ENCODE measurements at regions not wholly inside any gene's neighbourhood (a gene's known extent, or its start where the extent isn't known, plus 50 kb on each side); places are given as distances from the start of the nearest gene placed in this dataset.
"Not testable (repeated sequence)": the region's sequence is repeated elsewhere in the genome, so short reads cannot be mapped to it uniquely, and the experiment has no call there.

GRCh38 chr11:57917632-57918031 lies 106.0 kb upstream of the OR9Q1 start:
- DNase-seq (ENCODE audit: low read depth in 2 of 2): no peak

GRCh38 chr11:57920971-57921370 lies 102.7 kb upstream of the OR9Q1 start:
- DNase-seq (ENCODE audit: low read depth in 2 of 2): no peak

DNA sequence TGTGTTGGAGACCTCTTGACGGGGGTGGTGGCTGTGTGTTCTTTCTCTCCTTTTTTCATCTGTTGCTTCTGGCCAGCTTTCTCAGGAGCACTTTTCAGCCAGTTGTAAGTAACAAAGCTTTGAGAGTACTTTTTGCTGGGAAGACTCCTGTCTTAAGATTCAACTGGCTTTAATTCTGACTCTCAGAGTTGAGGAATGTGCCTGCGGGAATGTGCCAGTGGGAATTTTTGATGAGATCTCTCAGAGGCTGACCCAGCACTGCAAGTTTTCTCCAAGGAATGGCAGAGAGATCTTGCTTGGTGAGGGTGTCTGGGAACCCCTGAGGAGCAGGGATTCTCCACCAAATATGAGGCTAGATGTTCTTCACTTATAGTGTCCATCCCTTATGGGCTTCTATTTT lies 91.6 kb upstream of the OR9Q1 start:
- no peak for DNase-seq (ENCODE audit: low read depth in 2 of 2)

DNA sequence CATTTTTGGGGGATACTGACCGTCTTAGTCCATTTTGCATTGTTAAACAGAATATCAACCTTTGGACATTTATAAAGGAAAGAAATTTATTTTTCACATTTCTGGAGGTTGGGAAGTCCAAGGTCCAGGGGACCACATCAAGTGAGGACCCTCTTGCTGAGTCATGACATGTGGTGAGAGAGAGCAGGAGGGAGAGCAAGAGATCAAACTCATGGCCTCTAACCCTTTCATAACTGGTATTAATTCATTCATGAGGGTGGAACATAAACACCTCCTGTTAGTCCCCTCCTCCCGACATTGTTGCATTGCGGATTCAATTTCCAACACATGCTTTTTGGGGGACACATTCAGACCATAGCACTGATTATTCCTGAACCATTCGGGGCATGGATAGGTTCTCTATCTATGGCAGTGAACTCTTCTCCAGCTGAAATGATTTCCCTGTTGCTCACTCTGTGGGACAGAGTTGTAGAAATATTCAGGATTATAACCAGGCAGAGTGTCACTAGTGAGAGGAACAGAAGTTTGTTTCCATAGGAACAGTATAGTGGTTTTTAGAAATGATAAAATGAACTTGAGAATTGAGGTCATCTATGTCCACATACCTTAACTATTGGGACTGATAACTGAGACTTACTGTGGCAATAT lies 88.2 kb upstream of the OR9Q1 start:
- DNase-seq (ENCODE audit: low read depth in 2 of 2): no peak

- DNase-seq (ENCODE audit: low read depth in 2 of 2): no peak
Measured at GRCh38 chr11:57936050-57936418, 87.6 kb upstream of the OR9Q1 start.

DNA sequence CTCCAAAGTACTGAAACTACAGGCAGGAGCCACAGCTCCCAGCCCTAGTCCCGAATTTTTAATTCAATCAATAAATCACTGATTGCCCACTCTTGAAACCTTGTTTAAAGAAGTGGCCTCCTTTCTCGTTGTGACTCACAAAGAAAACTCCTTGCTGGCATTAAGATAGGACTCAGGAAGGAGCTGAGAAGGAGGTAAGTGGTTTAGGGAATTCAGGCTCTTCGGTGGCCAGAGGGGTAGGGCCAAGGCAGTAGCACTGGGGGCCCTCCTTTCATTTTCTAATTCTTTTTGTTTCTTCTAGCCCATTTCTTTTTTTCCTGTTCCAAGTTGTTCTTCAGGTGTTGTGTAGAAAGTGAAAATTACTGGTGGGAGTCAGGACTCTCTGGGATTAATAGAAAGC lies 86.2 kb upstream of the OR9Q1 start:
- no peak for DNase-seq (ENCODE audit: low read depth in 2 of 2)

- DNase-seq (ENCODE audit: low read depth in 2 of 2): no peak
Measured at GRCh38 chr11:57938351-57938750, 85.3 kb upstream of the OR9Q1 start.

GRCh38 chr11:57940044-57940756 lies 83.5 kb upstream of the OR9Q1 start:
- no peak for DNase-seq (ENCODE audit: low read depth in 2 of 2)

- DNase-seq (ENCODE audit: low read depth in 2 of 2): no peak
Measured at GRCh38 chr11:57941875-57942274, 81.8 kb upstream of the OR9Q1 start.

DNA sequence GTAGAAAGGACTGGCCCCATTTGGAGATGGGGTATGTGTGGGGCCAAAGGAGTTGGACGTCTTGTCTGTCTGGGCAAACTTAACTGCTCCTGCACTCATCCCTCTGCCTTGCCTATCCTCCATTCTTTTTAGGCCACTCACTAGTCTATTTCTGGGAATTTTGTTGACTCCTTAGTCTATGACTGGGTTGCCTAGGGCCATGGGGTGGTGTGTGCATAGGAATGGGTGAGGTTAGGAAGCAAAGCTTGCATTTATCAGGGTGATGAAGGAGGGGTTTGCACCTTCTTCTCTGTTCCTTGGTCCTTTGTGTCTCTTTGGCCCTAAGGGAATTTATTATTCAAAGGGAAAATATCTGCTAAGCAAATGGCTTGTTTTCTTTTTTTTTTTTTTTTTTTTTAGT lies 80.9 kb upstream of the OR9Q1 start:
- DNase-seq (ENCODE audit: low read depth in 2 of 2): no peak

DNA sequence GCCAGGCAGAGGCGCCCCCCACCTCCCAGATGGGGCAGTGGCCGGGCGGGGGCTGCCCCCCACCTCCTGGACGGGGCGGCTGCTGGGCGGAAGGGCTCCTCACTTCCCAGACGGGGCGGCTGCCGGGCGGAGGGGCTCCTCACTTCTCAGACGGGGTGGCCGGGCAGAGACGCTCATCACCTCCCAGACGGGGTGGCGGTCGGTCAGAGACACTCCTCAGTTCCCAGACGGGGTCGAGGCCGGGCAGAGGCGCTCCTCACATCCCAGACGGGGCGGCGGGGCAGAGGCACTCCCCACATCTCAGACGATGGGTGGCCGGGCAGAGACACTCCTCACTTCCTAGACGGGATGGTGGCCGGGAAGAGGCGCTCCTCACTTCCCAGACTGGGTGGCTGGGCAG lies 79.9 kb upstream of the OR9Q1 start:
- not testable (repeated sequence) for DNase-seq (ENCODE audit: low read depth in 2 of 2)

DNA sequence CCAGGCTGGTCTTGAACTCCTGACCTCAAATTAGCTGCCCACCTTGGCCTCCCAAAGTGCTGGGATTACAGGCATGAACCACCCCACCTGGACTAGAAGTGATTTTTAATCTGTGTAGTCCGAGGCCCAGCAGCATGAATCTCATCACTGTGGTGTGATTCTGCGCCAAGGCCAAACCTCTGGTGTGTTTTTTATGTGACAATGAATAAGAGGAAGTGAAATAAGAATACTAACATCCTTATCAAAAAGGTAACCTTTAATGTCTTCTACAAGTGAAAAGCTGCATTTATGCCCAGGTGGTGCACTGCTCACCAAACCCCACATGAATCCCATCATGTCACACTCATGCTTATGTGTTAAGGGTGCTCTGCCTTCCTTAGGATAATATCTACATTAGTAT lies 77.1 kb upstream of the OR9Q1 start:
- DNase-seq (ENCODE audit: low read depth in 2 of 2): no peak

DNA sequence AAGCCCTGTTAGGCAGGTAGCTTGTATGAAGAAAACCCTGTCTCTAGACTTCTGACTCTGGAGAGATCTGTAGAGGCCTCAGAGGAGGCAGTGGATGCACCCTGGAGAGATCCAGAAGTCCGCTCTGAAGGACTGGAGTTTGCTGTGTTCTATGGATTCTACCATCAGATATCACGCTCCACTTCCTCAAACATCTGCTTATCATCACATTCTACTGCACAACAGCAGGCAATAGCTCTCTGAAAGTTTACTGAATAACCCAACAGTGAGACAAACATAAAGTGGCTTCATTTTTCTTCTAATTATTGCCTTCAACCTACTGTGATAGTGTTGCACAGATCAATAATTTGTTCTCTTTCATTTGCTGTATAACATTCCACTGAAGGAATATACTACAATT lies 59.0 kb upstream of the OR9Q1 start:
- no peak for DNase-seq (ENCODE audit: low read depth in 2 of 2)

DNA sequence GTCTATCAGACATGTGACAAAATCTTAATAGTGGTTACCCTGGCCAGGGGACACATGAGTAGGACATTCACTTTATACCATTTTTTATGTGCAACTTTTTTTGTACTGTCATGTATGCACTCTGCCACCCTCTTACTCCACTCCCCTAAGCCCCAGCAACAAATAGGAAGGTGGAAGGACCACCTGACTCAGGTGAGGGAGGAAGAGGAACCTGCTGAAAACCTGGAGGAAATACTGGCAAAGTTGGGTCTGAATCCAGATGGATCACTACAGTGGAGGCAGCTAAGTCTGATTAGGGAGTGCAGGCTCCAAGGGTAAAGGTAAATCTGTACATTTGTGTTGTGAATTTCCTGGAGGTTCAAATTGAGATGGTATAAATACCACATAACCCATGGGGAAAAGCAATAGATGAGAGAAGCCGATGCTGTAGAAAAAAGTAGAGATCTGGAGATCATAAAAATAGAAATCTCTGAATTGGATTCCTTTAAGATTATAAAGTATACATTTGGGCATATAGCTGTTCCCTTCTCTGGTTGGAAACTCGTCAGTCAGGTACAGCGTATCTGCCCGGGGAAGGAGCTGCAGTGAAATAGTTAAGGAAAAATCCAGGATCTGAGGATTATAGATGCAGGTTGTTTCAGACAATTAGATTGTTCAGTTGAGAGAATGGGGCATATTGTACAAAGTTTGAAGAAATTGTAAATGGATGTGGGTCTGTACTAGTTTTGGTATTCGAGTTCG lies 52.2 kb upstream of the OR9Q1 start:
- no peak for DNase-seq (ENCODE audit: low read depth in 2 of 2)

GRCh38 chr11:57972013-57972367 lies 51.7 kb upstream of the OR9Q1 start:
- DNase-seq (ENCODE audit: low read depth in 2 of 2): no peak

Data from stimulated activated CD8-positive, alpha-beta memory T cell treated with anti-CD3 and anti-CD28 coated beads, Interleukin-15, amount 100 ng/mL, for 48 hours (primary cell).